ENCODE measurements at regions not wholly inside any gene's neighbourhood (a gene's known extent, or its start where the extent isn't known, plus 50 kb on each side); places are given as distances from the start of the nearest gene placed in this dataset.

- no peak for TF ChIP-seq CTCF (conservative IDR thresholded peaks at IDR 0.05)
- H3K27ac ChIP-seq: peak overlapping the region; percentile 87
Measured at GRCh38 chr6:145194389-145194788, 540.9 kb downstream of the EPM2A start.

- no peak for TF ChIP-seq CTCF (conservative IDR thresholded peaks at IDR 0.05)
- no peak overlapping the region for H3K27ac ChIP-seq
Measured at GRCh38 chr6:145199961-145200360, 535.4 kb downstream of the EPM2A start.

GRCh38 chr6:145204301-145204700, 531.0 kb downstream of the EPM2A start:
- peak overlapping the region; percentile 24; the same call in 1 of the 2 replicates for H3K27ac ChIP-seq

GRCh38 chr6:145206247-145206907, 528.9 kb downstream of the EPM2A start:
- H3K27ac ChIP-seq: no peak overlapping the region
- no peak for TF ChIP-seq CTCF (conservative IDR thresholded peaks at IDR 0.05)

More at GRCh38 chr6:145204301-145204700, 531.0 kb downstream of the EPM2A start:
- TF ChIP-seq CTCF (conservative IDR thresholded peaks at IDR 0.05): no peak

GRCh38 chr6:145208474-145208873, 526.8 kb downstream of the EPM2A start:
- TF ChIP-seq CTCF (conservative IDR thresholded peaks at IDR 0.05): no peak

GRCh38 chr6:145209272-145209671, 526.0 kb downstream of the EPM2A start:
- H3K27ac ChIP-seq: no peak overlapping the region
- TF ChIP-seq CTCF (conservative IDR thresholded peaks at IDR 0.05): no peak

More at GRCh38 chr6:145208474-145208873, 526.8 kb downstream of the EPM2A start:
- no peak overlapping the region for H3K27ac ChIP-seq

- H3K27ac ChIP-seq: peak overlapping the region; percentile 48
- no peak for TF ChIP-seq CTCF (conservative IDR thresholded peaks at IDR 0.05)
Measured at GRCh38 chr6:145212813-145213212, 522.5 kb downstream of the EPM2A start.

Measured in VCaP (cell line).